Psoas muscle (tissue), 7 donors: ENCODE measurements at regions not wholly inside any gene's neighbourhood (a gene's known extent, or its start where the extent isn't known, plus 50 kb on each side); places are given as distances from the start of the nearest gene placed in this dataset.
A peak's percentile ranks its signal among the peaks of the same experiment; 100 is the strongest.

ENCODE experiments used
- ATAC-seq, 4 donors: fragments of 200-7000 bp; cut with Tn5 transposase; one replicate each; pipeline ENCODE4 v1.9.1; 2020; ENCODE audit warnings: moderate library complexity in 3 of 4, mild to moderate bottlenecking in 2 of 4
- DNase-seq, 2 donors: peaks; one replicate each; pipeline ENCODE4 v3.0.0-alpha.2; 2020
- H3K27ac ChIP-seq: fragments of 200-600 bp; one replicate; pipeline ENCODE4 v1.8.0; 2022
- H3K27me3 ChIP-seq, 3 donors: fragments of 200-600 bp in 1 of 3; one replicate each; pipeline versions ENCODE4 v1.6.1 to v1.8.0; 2013 to 2022; ENCODE audit warnings: low read length in 2 of 3, mild to moderate bottlenecking in 2 of 3, moderate library complexity in 1 of 3; ENCODE audit not compliant: insufficient read depth in 3 of 3
- H3K36me3 ChIP-seq, 2 donors: fragments of 200-600 bp in 1 of 2; one replicate each; pipeline versions ENCODE4 v1.6.1 to v1.8.0; 2013 to 2022; ENCODE audit warnings: low read depth in 1 of 2, mild to moderate bottlenecking in 1 of 2, moderate library complexity in 1 of 2; ENCODE audit not compliant: insufficient read depth in 1 of 2
- H3K4me1 ChIP-seq: fragments of 200-600 bp; one replicate; pipeline ENCODE4 v1.8.0; 2022
- H3K4me3 ChIP-seq: fragments of 200-600 bp; one replicate; pipeline ENCODE4 v1.8.0; 2022; ENCODE audit warnings: mild to moderate bottlenecking
- H3K9me3 ChIP-seq: fragments of 200-600 bp; one replicate; pipeline ENCODE4 v1.8.0; 2022
- CTCF ChIP-seq: fragments of 200-600 bp; IDR thresholded peaks from one replicate; pipeline ENCODE4 v1.8.0; 2022; ENCODE audit warnings: antibody characterized with exemption
- WGBS, 3 donors: extraction: QIAGEN DNeasy Blood & Tissue Kit; methylation state at CpG; one replicate each; pipeline versions ENCODE4 v1.1.6 to v1.1.7; 2013; 5-methylcytosine and 5-hydroxymethylcytosine counted together
- intact Hi-C, 2 donors: fragments of 100-400 bp; cut with DNase I; formaldehyde crosslinking; loops; one replicate each; pipeline versions ENCODE4 v1.11.0 to v1.14.2; 2022
- donor health status: healthy with polysubstance abuse.
- donor health status: DM: no; HTN: no; CAD: no; lungs with moderate emphysema.
- donor health status: Bipolar disorder and iron deficiency.
- donor health status: healthy.
- donor health status: DM: yes; HTN: yes; CAD: no.
- donor health status: DM: no; HTN: no; CAD: no.
- donor health status: DM: yes; HTN: yes; CAD: no.

- 22 to 30% (median 25%) methylated on average over 4 of the region's 4 CpGs for WGBS, 3 donors
- Histone ChIP-seq H3K9me3 (no peaks in the 10 kb centered on the region), H3K27ac (no peak overlapping the region), H3K27me3 (no peaks in the 10 kb centered on the region), H3K4me1 (no peaks in the 10 kb centered on the region), H3K4me3 (no peak overlapping the region), H3K36me3 (no peaks in the 10 kb centered on the region)
- intact Hi-C loops = loop anchor here in 1 of 2 donors (2.0 kb wide), 1 partner anchor 75 kb away; no protein-coding TSS in a partner anchor
- DNase-seq = peak; percentile 73 to 82
- ATAC-seq = peak; percentile 78 to 98 (median 90)
- TF ChIP-seq CTCF = peak; percentile 62
Measured at GRCh38 chr18:11387880-11388279, 221.5 kb upstream of the SLC35G4 start.

GRCh38 chr18:11383381-11383780 is 226.0 kb upstream of the SLC35G4 start:
- no peak for DNase-seq
- WGBS, 3 donors = 0 to 37% (median 2%) methylated on average over 1 of the region's 1 CpG
- Histone ChIP-seq H3K4me3 (no peak overlapping the region), H3K9me3 (peaks cover 3% of the 10 kb centered on the region), H3K27me3 (no peaks in the 10 kb centered on the region), H3K27ac (no peak overlapping the region), H3K36me3 (no peaks in the 10 kb centered on the region), H3K4me1 (no peaks in the 10 kb centered on the region)
- no peak for ATAC-seq
- no peak for TF ChIP-seq CTCF
- intact Hi-C loops = loop anchor here in 1 of 2 donors (5.0 kb wide), 1 partner anchor 71 kb away; no protein-coding TSS in a partner anchor

- intact Hi-C loops = loop anchor here in 1 of 2 donors (5.0 kb wide), 1 partner anchor 69 kb away; no protein-coding TSS in a partner anchor
- H3K9me3 ChIP-seq = peaks cover 3% of the 10 kb centered on the region
- no peak for DNase-seq
- no peaks in the 10 kb centered on the region for H3K36me3 ChIP-seq
- WGBS, 3 donors = 39 to 62% (median 41%) methylated on average over 3 of the region's 3 CpGs
- no peak for ATAC-seq
- TF ChIP-seq CTCF = no peak
- H3K4me3 ChIP-seq = no peak overlapping the region
- no peaks in the 10 kb centered on the region for H3K27me3 ChIP-seq
- no peaks in the 10 kb centered on the region for H3K4me1 ChIP-seq
- no peak overlapping the region for H3K27ac ChIP-seq
Measured at GRCh38 chr18:11380968-11381367, 228.4 kb upstream of the SLC35G4 start.

- TF ChIP-seq CTCF = no peak
- H3K4me3 ChIP-seq = no peak overlapping the region
- peaks cover 3% of the 10 kb centered on the region for H3K9me3 ChIP-seq
- no peak for DNase-seq
- intact Hi-C loops = loop anchor here (5.0 kb wide), 2 partner anchors 67 to 118 kb away; no protein-coding TSS in a partner anchor
- H3K27me3 ChIP-seq = no peaks in the 10 kb centered on the region
- H3K36me3 ChIP-seq = no peaks in the 10 kb centered on the region
- H3K4me1 ChIP-seq = peaks cover under 1% of the 10 kb centered on the region
- no peak overlapping the region for H3K27ac ChIP-seq
- 93 to 95% (median 94%) methylated on average over 10 of the region's 10 CpGs for WGBS, 3 donors
- no peak for ATAC-seq
Measured at GRCh38 chr18:11379660-11380059, 229.7 kb upstream of the SLC35G4 start.
